Trophoblast cell (in vitro differentiated cells and primary cell): ENCODE measurements at regions not wholly inside any gene's neighbourhood (a gene's known extent, or its start where the extent isn't known, plus 50 kb on each side); places are given as distances from the start of the nearest gene placed in this dataset.

Experiments
- DNase-seq, 2 donors: peaks; one replicate each; pipeline ENCODE4 v3.0.0-alpha.2; 2016
- H2AFZ ChIP-seq: 2 replicates; pipeline ENCODE4 v1.6.1; 2013; ENCODE audit warnings: low read length, moderate library complexity, mild to moderate bottlenecking; ENCODE audit not compliant: insufficient read depth, poor library complexity
- H2AK5ac ChIP-seq: 2 replicates; pipeline ENCODE4 v1.6.1; 2013; ENCODE audit warnings: mild to moderate bottlenecking, low read length
- H2BK120ac ChIP-seq: 2 replicates; pipeline ENCODE4 v1.6.1; 2013; ENCODE audit warnings: low read length, mild to moderate bottlenecking, moderate library complexity; ENCODE audit not compliant: insufficient read depth, poor library complexity
- H2BK12ac ChIP-seq: 2 replicates; pipeline ENCODE4 v1.6.1; 2013; ENCODE audit warnings: mild to moderate bottlenecking, low read length, moderate library complexity
- H2BK5ac ChIP-seq: 2 replicates; pipeline ENCODE4 v1.6.1; 2013; ENCODE audit warnings: low read length, low read depth, moderate library complexity, mild to moderate bottlenecking; ENCODE audit not compliant: poor library complexity
- H3K14ac ChIP-seq: 2 replicates; pipeline ENCODE4 v1.6.1; 2013; ENCODE audit warnings: mild to moderate bottlenecking, low read length
- H3K18ac ChIP-seq: 2 replicates; pipeline ENCODE4 v1.6.1; 2013; ENCODE audit warnings: mild to moderate bottlenecking, low read length
- H3K23ac ChIP-seq: 2 replicates; pipeline ENCODE4 v1.6.1; 2013; ENCODE audit warnings: low read length
- H3K27ac ChIP-seq: 2 replicates; pipeline ENCODE4 v1.5.1; 2013; ENCODE audit warnings: low read depth, mild to moderate bottlenecking, inconsistent platforms, low read length, moderate library complexity
- H3K27me3 ChIP-seq: 2 replicates; pipeline ENCODE4 v1.6.1; 2013; ENCODE audit warnings: inconsistent platforms, mild to moderate bottlenecking, low read length, moderate library complexity; ENCODE audit not compliant: insufficient read depth
- H3K36me3 ChIP-seq, 2 experiments: 1 replicate in 1 of 2; 2 replicates in 1 of 2; pipeline ENCODE4 v1.6.1; 2013; ENCODE audit warnings: low read length in 2 of 2, mild to moderate bottlenecking in 2 of 2, moderate library complexity in 1 of 2; ENCODE audit not compliant: insufficient read depth in 2 of 2, control insufficient read depth in 1 of 2
- H3K4ac ChIP-seq: 2 replicates; pipeline ENCODE4 v1.6.1; 2013; ENCODE audit warnings: low read depth, mild to moderate bottlenecking, low read length, moderate library complexity
- H3K4me1 ChIP-seq, 2 experiments: 1 replicate in 1 of 2; 2 replicates in 1 of 2; pipeline ENCODE4 v1.6.1; 2013; ENCODE audit warnings: low read length in 2 of 2, mild to moderate bottlenecking in 2 of 2, moderate library complexity in 1 of 2; ENCODE audit not compliant: insufficient read depth in 2 of 2, control insufficient read depth in 1 of 2
- H3K4me2 ChIP-seq: 2 replicates; pipeline ENCODE4 v1.6.1; 2013; ENCODE audit warnings: inconsistent platforms, mild to moderate bottlenecking, low read length, moderate library complexity
- H3K4me3 ChIP-seq: 2 replicates; pipeline ENCODE4 v1.5.1; 2013; ENCODE audit warnings: mild to moderate bottlenecking, low read depth, low read length, inconsistent platforms
- H3K79me1 ChIP-seq: one replicate; pipeline ENCODE4 v1.6.1; 2013; ENCODE audit warnings: low read length
- H3K79me2 ChIP-seq: 2 replicates; pipeline ENCODE4 v1.6.1; 2013; ENCODE audit warnings: low read length, mild to moderate bottlenecking; ENCODE audit not compliant: control insufficient read depth, insufficient read depth, poor library complexity
- H3K9ac ChIP-seq: 2 replicates; pipeline ENCODE4 v1.6.1; 2013; ENCODE audit warnings: mild to moderate bottlenecking, low read length
- H3K9me3 ChIP-seq: 2 replicates; pipeline ENCODE4 v1.6.1; 2013; ENCODE audit warnings: low read depth, mild to moderate bottlenecking, control low read depth, inconsistent platforms, low read length; ENCODE audit not compliant: insufficient read depth
- H4K12ac ChIP-seq: 2 replicates; pipeline ENCODE4 v1.6.1; 2013; ENCODE audit warnings: low read depth, mild to moderate bottlenecking, low read length, moderate library complexity
- H4K8ac ChIP-seq: 2 replicates; pipeline ENCODE4 v1.6.1; 2013; ENCODE audit warnings: low read depth, mild to moderate bottlenecking, low read length, moderate library complexity
- H4K91ac ChIP-seq: one replicate; pipeline ENCODE4 v1.6.1; 2013; ENCODE audit warnings: low read depth, mild to moderate bottlenecking, low read length, moderate library complexity
- WGBS: extraction: QIAGEN DNeasy Blood & Tissue Kit; methylation state at CpG from one replicate; pipeline ENCODE4 v1.1.7; 2013; ENCODE audit warnings: missing lambda C conversion rate; ENCODE audit not compliant: insufficient read length, insufficient coverage; ENCODE audit errors: extremely low coverage; 5-methylcytosine and 5-hydroxymethylcytosine counted together

GRCh38 chr19:23993440-23993839, 78.8 kb downstream of the ZNF726 start:
- Histone ChIP-seq H2BK120ac (no peak overlapping the region), H3K4me2 (no peak overlapping the region), H2AFZ (no peak overlapping the region), H3K9me3 (peaks cover 30% of the 10 kb centered on the region), H3K36me3 (no peaks in the 10 kb centered on the region), H3K9ac (no peak overlapping the region), H2BK12ac (no peak overlapping the region), H4K12ac (no peak overlapping the region), H2BK5ac (no peak overlapping the region), H3K14ac (no peak overlapping the region), H3K79me2 (no peaks in the 10 kb centered on the region), H3K4ac (no peak overlapping the region), H3K79me1 (no peaks in the 10 kb centered on the region), H2AK5ac (no peak overlapping the region), H3K27me3 (no peaks in the 10 kb centered on the region), H3K27ac (no peak overlapping the region), H4K91ac (no peak overlapping the region), H4K8ac (no peak overlapping the region), H3K4me1 (no peaks in the 10 kb centered on the region), H3K23ac (no peak overlapping the region), H3K4me3 (no peak overlapping the region), H3K18ac (no peak overlapping the region)
- no peak for DNase-seq
- WGBS = no CpG with 5 or more reads among the region's 2 CpGs

DNA sequence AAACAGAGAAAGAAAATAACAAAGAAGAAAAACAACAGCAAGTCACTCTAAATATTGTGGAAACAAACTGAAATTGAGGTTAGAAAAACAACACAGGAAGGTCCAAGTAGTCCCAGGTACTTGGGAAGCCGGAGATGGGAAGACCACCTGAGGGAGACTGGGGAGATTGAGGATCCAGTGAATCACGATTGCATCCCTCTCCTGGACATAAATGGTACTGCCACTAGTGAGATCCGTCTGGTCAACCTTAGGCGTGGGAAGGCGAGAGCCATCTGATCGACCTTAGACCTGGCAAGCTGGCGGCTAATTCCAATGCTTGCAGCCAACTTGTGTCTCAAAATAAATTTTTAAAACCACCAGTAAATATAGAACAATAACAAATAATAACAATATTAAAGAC, 81.9 kb downstream of the ZNF726 start:
- no peak overlapping the region for H2BK120ac ChIP-seq
- no peaks in the 10 kb centered on the region for H3K36me3 ChIP-seq
- H3K4ac ChIP-seq = no peak overlapping the region
- no peak overlapping the region for H2BK5ac ChIP-seq
- no peak overlapping the region for H3K9ac ChIP-seq
- WGBS = no CpG with 5 or more reads among the region's 7 CpGs
- no peaks in the 10 kb centered on the region for H3K4me1 ChIP-seq
- no peak overlapping the region for H2AK5ac ChIP-seq
- DNase-seq = peak in 1 of 2 donors; percentile 61
- H3K23ac ChIP-seq = no peak overlapping the region
- H4K12ac ChIP-seq = no peak overlapping the region
- no peak overlapping the region for H3K18ac ChIP-seq
- H3K27me3 ChIP-seq = no peaks in the 10 kb centered on the region
- H2AFZ ChIP-seq = no peak overlapping the region
- no peaks in the 10 kb centered on the region for H3K79me1 ChIP-seq
- no peak overlapping the region for H3K4me3 ChIP-seq
- no peak overlapping the region for H2BK12ac ChIP-seq
- no peak overlapping the region for H4K91ac ChIP-seq
- H3K79me2 ChIP-seq = no peaks in the 10 kb centered on the region
- no peak overlapping the region for H4K8ac ChIP-seq
- peaks cover 42% of the 10 kb centered on the region for H3K9me3 ChIP-seq
- no peak overlapping the region for H3K27ac ChIP-seq
- no peak overlapping the region for H3K14ac ChIP-seq
- no peak overlapping the region for H3K4me2 ChIP-seq

GRCh38 chr19:23998568-23998967, 83.9 kb downstream of the ZNF726 start:
- Histone ChIP-seq H3K18ac (no peak overlapping the region), H3K4me1 (no peaks in the 10 kb centered on the region), H3K4me2 (no peak overlapping the region), H3K14ac (no peak overlapping the region), H3K27me3 (no peaks in the 10 kb centered on the region), H3K9me3 (peaks cover 58% of the 10 kb centered on the region), H2BK12ac (no peak overlapping the region), H2AK5ac (no peak overlapping the region), H3K9ac (no peak overlapping the region), H3K4ac (no peak overlapping the region), H2AFZ (no peak overlapping the region), H3K79me1 (no peaks in the 10 kb centered on the region), H4K8ac (no peak overlapping the region), H3K36me3 (no peaks in the 10 kb centered on the region), H3K23ac (no peak overlapping the region), H3K4me3 (no peak overlapping the region), H2BK5ac (no peak overlapping the region), H3K27ac (no peak overlapping the region), H4K12ac (no peak overlapping the region), H2BK120ac (no peak overlapping the region), H4K91ac (no peak overlapping the region), H3K79me2 (no peaks in the 10 kb centered on the region)
- DNase-seq = no peak
- no CpG with 5 or more reads among the region's 2 CpGs for WGBS

- Histone ChIP-seq H2BK12ac (no peak overlapping the region), H3K36me3 (no peaks in the 10 kb centered on the region), H2BK5ac (no peak overlapping the region), H3K4ac (no peak overlapping the region), H3K18ac (no peak overlapping the region), H3K4me1 (no peaks in the 10 kb centered on the region), H3K27me3 (no peaks in the 10 kb centered on the region), H3K9me3 (peaks cover 67% of the 10 kb centered on the region), H4K8ac (no peak overlapping the region), H3K4me2 (no peak overlapping the region), H2AFZ (no peak overlapping the region), H3K27ac (no peak overlapping the region), H3K14ac (no peak overlapping the region), H3K4me3 (no peak overlapping the region), H2AK5ac (no peak overlapping the region), H4K91ac (no peak overlapping the region), H3K9ac (peak overlapping the region; percentile 20), H3K79me1 (no peaks in the 10 kb centered on the region), H3K23ac (no peak overlapping the region), H4K12ac (no peak overlapping the region), H3K79me2 (no peaks in the 10 kb centered on the region), H2BK120ac (no peak overlapping the region)
- no CpG with 5 or more reads among the region's 9 CpGs for WGBS
- peak; percentile 27 to 84 for DNase-seq
These were observed 85.3 kb downstream of the ZNF726 start for GRCh38 chr19:23999821-24000610.
